GM06990 (cell line): ENCODE measurements at regions not wholly inside any gene's neighbourhood (a gene's known extent, or its start where the extent isn't known, plus 50 kb on each side); places are given as distances from the start of the nearest gene placed in this dataset.

Source experiments
- DNase-seq: peaks from one replicate; pipeline ENCODE4 v3.0.0-alpha.2; 2011; ENCODE audit not compliant: insufficient read length; ENCODE audit errors: extremely low read depth
- H3K27me3 ChIP-seq: replicated peaks from 2 replicates; pipeline ENCODE4 v1.6.0; 2011; ENCODE audit warnings: low read length; ENCODE audit not compliant: control insufficient read depth, insufficient read depth
- H3K36me3 ChIP-seq: 2 replicates; pipeline ENCODE4 v1.5.1; 2011; ENCODE audit warnings: low read length; ENCODE audit not compliant: control insufficient read depth, insufficient read depth
- H3K4me3 ChIP-seq: replicated peaks from 2 replicates; pipeline ENCODE4 v1.5.1; 2011; ENCODE audit warnings: low read depth, mild to moderate bottlenecking, control low read depth, low read length
- TF ChIP-seq, protein P1 (sequence below): IDR thresholded peaks from 2 replicates; pipeline ENCODE4 v1.5.1; 2011; ENCODE audit warnings: low read length, control low read depth, mild to moderate bottlenecking, inconsistent platforms; ENCODE audit not compliant: insufficient read depth, poor library complexity, severe bottlenecking

DNA sequence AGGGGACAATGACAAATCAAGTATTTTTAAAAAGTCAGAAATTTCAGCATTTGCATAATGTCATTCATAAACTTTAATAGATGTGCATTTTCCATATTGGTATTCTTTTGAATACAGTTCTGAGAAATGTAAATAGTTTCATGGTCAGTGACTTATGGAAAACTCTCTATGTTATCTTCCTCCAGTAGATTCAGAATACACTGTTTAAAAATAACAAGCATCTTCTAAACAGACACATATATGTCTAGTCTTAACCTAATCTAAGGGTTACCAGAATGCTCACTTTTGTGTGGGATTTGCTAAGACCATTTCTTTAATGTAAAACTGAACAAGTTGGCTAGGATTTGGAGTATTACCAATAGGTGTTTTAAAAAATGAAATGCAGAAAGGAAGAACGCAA, 119.8 kb upstream of the SGCG start:
- Histone ChIP-seq H3K4me3 (no peak overlapping the region), H3K36me3 (no peaks in the 10 kb centered on the region), H3K27me3 (no peaks in the 10 kb centered on the region)
- DNase-seq: no peak
- TF ChIP-seq, protein P1, sequence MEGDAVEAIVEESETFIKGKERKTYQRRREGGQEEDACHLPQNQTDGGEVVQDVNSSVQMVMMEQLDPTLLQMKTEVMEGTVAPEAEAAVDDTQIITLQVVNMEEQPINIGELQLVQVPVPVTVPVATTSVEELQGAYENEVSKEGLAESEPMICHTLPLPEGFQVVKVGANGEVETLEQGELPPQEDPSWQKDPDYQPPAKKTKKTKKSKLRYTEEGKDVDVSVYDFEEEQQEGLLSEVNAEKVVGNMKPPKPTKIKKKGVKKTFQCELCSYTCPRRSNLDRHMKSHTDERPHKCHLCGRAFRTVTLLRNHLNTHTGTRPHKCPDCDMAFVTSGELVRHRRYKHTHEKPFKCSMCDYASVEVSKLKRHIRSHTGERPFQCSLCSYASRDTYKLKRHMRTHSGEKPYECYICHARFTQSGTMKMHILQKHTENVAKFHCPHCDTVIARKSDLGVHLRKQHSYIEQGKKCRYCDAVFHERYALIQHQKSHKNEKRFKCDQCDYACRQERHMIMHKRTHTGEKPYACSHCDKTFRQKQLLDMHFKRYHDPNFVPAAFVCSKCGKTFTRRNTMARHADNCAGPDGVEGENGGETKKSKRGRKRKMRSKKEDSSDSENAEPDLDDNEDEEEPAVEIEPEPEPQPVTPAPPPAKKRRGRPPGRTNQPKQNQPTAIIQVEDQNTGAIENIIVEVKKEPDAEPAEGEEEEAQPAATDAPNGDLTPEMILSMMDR: no peak

DNA sequence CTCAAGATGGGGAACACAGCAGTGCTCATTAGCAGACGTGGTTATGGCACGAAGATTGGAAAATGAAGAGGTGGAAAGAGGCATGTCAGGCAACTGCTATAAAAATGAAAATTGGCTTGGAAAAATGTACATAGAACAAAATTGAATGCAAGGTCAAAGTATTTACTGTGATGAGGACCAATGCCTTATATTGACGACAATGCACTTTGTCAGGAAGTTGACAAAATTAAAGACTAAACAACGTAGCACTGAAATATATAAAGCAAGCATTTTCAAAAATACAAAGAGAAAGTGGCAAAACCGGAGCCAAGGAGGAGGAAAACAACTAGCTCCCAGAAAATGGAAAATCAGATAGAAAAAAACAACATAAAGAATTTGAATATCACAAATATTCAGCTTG, 113.7 kb upstream of the SGCG start:
- TF ChIP-seq, protein P1: no peak
- Histone ChIP-seq H3K4me3 (no peak overlapping the region), H3K36me3 (no peaks in the 10 kb centered on the region), H3K27me3 (no peaks in the 10 kb centered on the region)
- DNase-seq: no peak

DNA sequence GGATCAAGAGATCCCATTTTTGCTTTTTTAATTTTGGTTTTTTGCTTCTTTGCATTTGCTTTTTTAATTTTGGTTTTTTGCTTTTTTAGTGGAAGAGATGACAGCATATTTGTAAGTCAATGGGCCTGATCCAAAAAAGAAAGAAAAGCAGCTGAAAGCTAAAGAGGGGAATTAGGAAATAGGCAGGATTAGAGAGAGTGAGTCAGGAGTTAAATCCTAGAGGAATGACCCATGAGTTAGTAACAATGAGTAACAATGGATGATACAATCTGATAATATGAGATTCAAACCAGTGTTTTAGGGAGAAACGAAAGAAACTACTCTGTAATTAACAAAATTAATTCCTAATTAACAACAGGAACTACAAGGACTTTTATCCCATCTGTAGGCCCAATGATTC, 111.2 kb upstream of the SGCG start:
- no peak for DNase-seq
- TF ChIP-seq, protein P1: no peak
- Histone ChIP-seq H3K27me3 (no peaks in the 10 kb centered on the region), H3K36me3 (no peaks in the 10 kb centered on the region), H3K4me3 (no peak overlapping the region)

DNA sequence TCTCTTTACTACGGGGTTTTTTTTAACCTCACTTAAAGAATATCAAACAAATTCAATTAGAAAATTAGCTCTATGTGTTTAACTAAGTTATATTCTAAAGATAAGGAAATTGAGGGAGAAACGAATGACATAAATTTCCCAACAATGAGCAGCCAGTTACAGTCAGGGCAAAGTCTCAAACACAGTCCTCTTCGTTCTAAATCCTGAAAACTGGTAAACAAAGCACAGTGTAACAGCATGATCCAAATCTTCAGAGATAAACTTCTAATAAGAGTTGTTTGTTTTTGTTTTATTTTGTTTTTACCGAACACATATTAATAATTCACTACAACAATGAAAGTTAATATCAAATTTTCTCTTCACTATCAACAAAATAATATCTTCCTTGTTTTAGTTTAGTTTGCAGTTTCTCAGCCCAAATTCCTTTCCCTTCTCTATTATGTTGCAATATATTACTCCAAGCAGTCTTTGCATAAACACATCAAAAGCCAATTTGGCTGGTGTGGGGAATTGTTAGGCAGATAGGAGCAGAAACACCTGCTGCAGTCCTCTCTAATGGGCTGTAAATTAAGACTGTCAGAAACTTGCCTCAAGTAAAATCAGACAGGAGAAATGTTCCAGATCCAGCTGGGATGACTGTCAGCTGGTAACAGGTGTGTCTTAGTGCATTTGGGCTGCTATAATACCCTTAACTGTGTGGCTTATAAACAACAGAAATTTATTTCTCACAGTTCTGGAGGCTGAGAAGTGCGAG, 106.5 kb upstream of the SGCG start:
- H3K4me3 ChIP-seq: no peak overlapping the region
- TF ChIP-seq, protein P1: no peak
- H3K27me3 ChIP-seq: no peaks in the 10 kb centered on the region
- no peak for DNase-seq
- H3K36me3 ChIP-seq: no peaks in the 10 kb centered on the region

DNA sequence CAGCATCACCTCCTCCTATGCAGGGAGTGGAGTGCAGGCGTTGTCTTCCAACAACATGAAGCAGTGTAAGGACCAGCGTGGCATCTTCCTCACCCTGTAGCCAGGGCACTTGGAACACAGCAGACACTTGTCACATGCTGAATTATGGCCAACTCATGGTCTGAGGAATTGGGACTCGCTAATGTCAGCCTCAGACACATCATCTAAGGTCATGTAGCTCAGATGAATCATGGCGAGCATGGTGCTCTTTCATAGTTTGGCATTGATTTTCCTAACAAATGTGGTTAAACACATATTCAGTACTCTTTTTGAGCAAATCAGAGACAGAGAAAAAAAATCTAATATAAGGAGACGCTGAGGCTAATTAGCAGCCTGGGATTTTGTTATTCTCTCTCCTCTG, 99.6 kb upstream of the SGCG start:
- no peak for DNase-seq
- no peaks in the 10 kb centered on the region for H3K27me3 ChIP-seq
- no peak overlapping the region for H3K4me3 ChIP-seq
- TF ChIP-seq, protein P1: no peak
- no peaks in the 10 kb centered on the region for H3K36me3 ChIP-seq

DNA sequence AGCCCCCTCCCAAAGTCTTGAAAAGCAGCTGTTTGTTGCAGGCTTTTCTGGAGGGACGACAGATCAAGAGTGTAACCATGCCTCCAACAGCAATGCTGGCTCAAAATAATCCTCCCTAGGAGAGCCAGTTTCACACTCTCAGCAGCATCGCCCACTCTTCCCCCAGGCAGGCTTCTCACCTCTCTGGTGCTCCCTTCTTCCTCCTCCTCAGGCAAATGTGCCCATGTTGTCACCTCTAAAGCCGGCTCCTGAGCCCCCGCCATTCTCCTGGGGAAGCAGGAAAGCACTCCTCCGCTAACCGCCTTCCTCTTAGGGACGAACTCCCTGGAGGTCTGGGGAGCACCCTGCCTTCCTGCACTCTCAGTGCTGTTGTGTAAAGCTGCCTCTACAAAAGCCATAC, 98.9 kb upstream of the SGCG start:
- TF ChIP-seq, protein P1: no peak
- no peak for DNase-seq
- H3K27me3 ChIP-seq: no peaks in the 10 kb centered on the region
- H3K4me3 ChIP-seq: no peak overlapping the region
- no peaks in the 10 kb centered on the region for H3K36me3 ChIP-seq
